HG03460 (cell line): ENCODE measurements at regions not wholly inside any gene's neighbourhood (a gene's known extent, or its start where the extent isn't known, plus 50 kb on each side); places are given as distances from the start of the nearest gene placed in this dataset.
A peak's percentile ranks its signal among the peaks of the same experiment; 100 is the strongest.

Source experiments
- ATAC-seq: cut with Tn5 transposase; IDR thresholded peaks from one replicate; pipeline ENCODE4 v1.9.1; 2021; ENCODE audit not compliant: unreplicated experiment

DNA sequence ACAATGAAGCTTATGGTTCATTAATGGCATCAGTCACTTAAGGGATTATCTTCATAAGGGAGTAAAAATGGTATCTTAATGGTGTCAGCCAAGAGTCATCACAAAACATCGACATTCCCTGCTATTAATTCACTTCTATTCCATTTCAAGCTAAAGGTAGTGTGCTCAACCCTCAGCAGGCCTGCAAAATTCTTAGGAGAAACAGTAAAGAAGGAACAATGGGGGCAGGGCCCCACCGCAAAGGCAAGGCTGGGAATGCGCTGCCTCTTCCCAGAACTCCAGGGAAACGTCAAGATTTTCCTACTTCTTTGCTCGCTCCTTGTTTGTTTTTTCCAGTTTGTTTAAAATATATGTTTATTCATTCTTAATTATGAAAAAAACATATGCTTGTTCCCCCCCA, 187.3 kb upstream of the TSC22D2 start:
- no peak for ATAC-seq

DNA sequence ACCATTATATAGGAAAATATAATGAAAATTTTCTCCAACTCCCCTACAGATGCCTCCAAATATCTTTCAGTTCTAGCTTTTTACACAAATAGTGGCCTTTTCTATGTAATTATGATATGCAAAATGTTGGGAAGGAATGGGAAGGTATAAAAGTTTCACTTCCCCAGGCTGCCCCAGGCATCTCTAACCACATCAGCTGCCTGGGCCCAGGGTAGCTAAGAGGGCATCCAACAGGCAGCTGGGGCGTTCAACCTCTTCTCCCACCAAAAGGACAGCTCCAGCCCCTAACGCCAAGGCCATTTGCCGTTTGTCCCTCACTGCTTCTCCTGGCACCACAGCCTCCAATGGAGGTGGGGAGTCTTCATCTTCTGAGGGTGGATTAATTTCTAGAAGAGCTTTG, 188.1 kb upstream of the TSC22D2 start:
- no peak for ATAC-seq

DNA sequence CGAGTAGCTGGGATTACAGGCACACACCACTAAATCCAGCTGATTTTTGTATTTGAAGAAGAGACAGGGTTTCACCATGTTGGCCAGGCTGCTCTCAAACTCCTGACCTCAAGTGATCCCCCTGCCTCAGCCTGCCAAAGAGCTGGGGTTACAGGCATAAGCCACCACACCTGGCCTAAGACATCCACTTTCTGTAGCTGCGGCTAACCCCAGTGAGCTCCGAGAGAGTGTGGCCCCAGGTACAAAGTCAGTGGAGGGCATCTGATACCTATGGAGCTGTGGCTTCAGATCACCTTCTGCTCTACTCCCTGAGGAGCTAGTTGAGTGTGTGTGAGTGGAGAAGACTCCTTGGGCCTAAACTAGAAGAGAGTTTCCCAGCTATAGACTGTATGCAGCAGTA, 189.3 kb upstream of the TSC22D2 start:
- ATAC-seq = no peak

- ATAC-seq = no peak
These were observed 189.9 kb upstream of the TSC22D2 start for GRCh38 chr3:150218236-150218635.

DNA sequence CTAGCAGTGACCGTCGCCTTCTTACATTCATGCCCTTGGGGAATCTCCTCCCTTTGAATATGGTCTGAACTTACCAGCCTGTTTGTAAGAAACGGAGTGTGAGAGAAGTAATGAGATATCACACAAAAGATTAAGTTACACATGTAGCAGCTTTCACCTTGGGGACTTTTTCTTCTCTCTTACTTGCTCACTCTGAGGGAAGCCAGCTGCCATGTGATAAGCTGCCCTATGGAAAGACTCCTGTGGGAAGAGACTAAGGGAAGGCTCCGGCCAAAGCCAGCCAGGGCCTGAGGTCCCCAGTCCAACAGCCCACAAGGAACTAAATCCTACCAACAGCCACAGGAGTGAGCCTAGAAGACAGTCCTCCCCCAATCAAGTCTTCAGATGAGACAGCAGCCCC, 190.4 kb upstream of the TSC22D2 start:
- no peak for ATAC-seq

DNA sequence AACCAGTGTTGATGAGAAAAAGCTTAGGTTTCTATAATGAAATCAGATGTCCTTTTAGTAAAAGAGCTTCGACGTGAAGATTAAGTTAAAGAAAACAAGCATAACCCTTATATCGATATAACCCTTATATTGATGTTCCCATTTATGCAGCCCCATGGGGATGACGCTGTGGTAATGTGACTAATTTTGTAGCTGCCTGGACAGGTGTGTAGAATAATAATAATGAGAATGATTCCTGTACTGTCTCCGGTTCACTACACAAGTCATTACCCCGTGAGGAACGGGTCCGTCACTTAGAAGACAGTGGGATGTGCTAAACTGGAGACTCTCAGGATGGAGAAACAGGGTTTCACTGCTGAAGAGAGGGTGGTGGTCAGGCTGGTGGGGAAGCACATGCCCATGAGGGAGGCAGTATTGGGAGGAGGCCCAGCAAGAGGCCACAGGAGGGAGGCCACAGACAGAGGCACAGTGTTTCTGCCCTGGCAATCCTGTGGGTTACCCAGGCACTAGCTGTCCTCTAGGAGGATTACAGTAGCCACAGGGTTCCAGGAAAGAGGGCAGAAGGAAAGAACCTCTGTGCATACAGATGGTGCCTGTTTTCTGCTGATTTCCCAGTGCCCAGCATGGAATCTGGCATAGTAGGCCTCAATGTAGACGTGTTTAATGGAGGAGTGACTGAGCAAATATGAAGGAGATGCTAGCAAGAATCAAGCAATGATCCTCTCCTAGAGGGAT, 191.1 kb upstream of the TSC22D2 start:
- ATAC-seq = no peak

DNA sequence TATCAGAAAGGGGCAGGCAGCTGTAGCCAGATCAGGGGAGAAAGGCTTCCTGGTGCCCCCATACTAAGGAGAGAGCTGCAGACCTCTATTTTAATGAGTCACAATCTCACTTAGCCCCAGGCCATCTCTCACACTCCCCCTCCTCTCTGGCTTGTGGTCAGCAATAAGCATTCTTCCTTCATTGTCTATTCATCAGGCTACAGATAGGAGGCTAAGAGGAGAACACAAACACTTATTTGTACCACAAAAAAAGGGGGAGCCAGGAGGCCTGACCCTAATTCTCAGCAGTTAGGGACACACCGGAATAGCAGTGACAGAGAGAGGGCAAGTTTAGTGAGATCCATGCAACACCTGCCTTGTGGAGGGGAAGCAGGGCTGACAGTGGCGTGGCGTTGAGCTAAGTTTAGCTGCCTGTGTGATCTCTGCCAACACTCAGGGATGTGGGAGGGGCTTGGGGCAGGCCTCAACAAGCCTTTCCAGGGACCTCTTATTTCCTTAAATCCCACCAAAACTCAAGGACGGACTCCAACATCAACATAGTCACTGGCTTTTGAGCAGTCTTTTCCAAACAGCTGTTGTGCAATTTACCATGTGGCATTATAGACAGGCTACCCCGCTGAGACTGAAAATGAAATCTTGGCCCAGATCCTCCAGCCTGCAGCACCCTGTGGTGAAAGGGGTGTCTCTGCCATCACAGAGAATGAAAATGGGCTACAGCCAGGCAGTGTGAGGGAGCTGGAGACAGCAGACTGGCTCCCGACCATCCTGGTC, 191.9 kb upstream of the TSC22D2 start:
- no peak for ATAC-seq

DNA sequence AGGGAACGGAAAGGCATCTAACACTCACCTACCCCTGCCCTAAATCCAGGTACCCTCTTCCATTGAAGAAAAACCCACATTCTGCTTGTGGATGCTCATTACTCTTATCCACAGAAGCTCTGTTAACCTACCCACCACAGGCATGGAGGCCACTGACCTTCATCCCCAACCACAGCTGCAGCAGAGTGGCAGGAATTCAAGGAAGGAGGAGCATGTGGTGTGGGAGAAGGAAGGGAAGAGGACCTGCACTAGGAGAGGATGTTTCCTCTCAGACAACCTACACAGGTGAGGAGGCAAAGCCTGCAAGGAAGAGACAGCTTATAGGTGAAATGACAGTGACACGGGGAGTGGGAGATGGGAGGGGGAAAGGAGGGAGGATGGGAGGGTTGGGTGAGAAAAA, 192.5 kb upstream of the TSC22D2 start:
- no peak for ATAC-seq

GRCh38 chr3:150213577-150213976, 194.5 kb upstream of the TSC22D2 start:
- no peak for ATAC-seq

DNA sequence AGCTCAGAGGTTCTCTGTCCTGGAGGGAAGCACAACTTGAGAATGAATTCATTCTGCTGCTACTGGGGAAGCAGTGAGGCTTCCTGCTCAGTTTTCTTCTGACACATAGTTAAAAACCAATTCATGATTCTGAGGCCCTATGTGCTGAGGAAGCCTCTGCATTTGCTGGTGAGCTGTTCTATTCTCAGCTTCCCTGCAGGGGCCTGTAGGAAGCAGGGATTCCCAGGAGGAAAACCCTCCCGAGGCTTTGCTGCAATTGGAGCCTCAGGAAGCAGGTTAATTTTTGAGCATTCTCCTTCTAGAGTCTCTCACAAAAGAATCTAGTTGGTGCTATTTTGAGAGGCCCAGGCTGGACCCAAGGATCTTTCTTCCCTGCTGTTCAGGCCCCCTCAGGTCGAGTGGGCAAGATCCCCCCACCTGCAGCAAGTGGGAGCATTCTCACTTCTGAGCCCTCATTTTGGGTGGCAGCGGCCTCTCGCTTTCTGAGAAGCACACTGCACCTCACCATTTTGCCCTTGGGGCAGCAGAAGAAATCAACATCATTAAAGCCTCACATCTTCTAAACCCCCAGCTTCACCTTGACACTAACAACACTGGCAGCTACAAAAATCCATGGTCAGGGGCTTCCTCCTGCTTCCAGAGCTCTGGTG, 197.5 kb upstream of the TSC22D2 start:
- no peak for ATAC-seq

GRCh38 chr3:150203273-150203672, 204.8 kb upstream of the TSC22D2 start:
- ATAC-seq = no peak

DNA sequence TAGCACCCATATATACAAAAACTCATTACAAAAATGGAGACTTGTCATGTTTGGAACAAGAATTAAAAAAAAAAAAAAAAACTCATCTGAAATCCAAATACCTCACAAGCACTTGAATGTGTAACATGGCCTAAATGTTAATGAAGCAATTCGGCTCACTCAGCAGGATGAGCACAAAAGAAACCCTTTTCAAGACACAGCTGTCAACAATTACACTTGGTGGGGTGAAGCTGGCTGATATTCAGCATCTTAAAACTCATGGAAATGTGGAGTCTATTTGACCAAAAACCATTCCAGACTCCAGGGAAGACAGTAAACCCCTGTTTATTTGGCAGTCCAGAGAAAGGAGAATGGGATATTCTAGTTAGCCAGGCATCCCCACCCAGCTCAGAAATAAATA, 205.4 kb upstream of the TSC22D2 start:
- no peak for ATAC-seq

DNA sequence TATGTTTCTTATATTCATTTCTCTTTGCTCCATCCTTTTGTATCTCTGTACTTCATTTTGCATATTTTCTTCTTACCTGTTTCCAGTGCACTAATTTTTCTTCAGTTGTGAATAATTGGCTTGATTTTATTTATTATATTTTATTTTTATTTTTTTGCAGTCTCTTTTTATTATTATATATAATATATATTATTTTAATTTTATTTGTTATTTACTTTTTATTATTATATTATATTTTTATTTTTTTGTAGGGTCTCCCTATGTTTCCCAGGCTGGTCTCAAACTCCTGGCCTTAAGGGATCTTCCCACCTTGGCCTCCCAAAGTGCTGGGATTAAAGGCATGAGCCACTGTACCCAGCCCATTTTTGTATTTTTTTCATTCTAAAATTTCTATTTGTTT, 213.1 kb upstream of the TSC22D2 start:
- no peak for ATAC-seq

DNA sequence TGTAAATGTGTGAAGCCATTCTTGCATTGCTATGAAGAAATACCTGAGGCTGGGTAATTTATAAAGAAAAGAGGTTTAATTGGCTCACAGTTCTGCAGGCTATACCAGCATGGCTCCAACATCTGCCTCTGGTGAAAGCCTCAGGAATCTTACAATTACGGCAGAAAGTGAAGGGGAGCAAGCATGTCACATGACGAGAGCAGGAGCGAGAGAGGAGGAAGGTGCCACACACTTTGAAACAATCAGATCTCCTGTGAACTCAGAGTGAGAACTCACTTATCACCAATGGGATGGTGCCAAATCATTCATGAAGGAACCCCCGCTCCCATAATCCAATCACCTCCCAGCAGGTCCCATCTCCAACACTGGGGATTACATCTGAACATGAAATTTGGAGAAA, 213.6 kb upstream of the TSC22D2 start:
- ATAC-seq = no peak

GRCh38 chr3:150184426-150185071, 213.9 kb upstream of the PFN2 start:
- peak; percentile 17 for ATAC-seq

DNA sequence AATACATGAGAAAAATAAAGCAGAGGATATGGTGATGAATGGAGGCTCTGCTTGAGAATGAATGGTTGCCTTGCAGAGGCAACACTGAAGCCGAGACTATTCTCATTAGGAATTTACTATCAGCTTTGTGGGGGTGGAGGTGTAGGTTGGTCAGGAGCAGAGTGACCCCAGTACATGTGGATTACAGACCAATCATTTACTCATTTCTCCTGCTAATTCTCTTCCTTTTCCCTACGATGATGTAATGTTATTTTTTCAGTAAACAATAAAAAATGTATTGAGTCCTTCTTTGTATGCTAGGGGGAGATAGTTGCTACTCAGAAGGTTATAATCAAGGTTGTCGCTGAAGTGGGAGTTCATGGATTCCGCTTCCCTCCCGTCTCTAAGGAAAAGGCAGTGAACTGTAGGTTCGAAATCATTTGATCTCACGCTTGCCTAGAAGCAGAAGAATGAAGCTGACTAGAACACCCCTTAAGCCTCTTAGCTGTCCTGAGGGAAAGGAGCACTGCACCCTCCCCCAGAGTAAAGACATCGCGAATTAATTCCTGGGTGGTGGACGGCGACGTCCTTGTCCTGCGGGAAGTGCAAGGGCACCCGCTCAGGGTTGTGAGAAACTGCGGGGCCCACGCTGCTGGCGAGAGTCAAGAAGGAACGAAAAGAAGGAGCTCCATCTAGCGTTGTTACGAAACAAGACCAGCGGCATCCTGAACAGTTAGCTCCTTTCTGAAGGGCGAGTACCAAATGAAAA, 213.2 kb upstream of the PFN2 start:
- ATAC-seq = peak; percentile 95

DNA sequence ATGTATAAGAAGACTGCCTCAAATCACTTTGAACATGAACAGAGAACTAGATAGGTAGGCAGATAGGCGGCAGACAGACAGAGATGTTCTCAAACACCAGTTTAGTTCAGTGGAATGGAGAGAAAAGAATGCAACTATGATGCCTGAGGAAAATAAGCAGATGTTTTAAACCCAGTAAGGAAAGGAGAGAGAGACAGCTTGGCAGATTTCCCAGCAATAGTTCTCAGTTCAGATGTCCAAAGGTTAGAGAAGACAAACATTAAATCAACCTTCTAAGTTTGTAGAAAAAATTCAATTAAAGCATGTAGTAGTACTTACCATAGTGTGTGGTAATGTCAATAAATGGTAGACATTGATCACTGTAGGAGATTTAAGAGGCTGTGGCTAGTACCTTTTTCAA, 209.6 kb upstream of the PFN2 start:
- no peak for ATAC-seq

GRCh38 chr3:150179330-150179729, 208.6 kb upstream of the PFN2 start:
- ATAC-seq = no peak

DNA sequence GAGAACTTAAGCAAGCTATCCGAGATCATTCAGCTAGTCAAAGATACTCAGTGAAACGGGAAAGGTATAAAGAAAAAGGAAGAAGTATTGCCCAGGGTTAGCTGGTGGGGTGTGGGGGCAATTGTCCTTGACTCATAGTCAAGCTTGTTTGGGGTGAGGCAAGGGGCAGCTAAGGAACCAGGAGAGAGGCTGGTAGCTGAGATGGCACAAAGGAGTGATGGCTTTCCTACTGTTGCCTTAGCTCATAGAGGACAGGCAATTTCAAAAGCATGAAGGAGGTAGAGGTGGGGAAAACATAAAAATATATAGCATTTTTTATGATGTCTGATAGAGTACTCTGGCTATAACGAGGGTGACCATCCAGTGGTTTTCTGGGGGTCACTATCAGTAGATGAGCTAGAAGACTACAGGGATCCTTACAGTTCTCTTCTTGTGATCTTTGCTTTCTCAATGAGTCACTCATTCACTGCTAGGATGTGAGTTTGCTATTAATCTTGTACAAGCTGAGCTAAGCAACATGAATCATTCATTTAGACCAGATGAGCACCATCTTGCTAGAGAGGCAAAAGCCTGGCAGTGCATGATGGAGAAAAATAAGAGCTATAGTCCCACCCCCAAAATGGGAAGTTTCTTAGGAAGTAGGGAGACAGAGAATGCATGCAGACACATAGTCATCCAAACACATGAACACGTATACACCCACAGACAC, 207.1 kb upstream of the PFN2 start:
- no peak for ATAC-seq

DNA sequence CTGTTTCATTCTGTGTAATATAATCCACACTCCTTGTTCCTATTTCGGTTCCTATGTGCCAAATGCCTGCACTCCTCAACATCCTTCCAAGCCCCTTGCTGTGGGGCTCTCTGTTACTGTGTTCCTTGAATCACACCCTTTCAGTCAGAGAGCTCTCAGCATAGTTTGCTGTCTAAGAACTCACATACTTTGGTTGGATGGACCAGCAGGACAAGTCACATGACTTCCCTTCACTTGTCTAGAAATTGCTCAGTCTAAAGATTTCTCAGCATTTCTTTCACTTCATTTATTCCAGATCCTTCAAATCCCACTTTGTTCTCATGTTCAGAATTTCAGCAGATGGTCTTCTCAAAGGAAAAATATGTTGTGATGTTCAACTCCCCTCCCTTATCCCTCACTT, 203.5 kb upstream of the PFN2 start:
- ATAC-seq = no peak
